DND-41 (cell line): ENCODE measurements at regions not wholly inside any gene's neighbourhood (a gene's known extent, or its start where the extent isn't known, plus 50 kb on each side); places are given as distances from the start of the nearest gene placed in this dataset.

ENCODE experiments used
- EZH2 ChIP-seq: IDR thresholded peaks from 3 replicates; pipeline ENCODE4 v1.6.1; 2012; ENCODE audit warnings: borderline replicate concordance, low read depth, mild to moderate bottlenecking, moderate library complexity, low read length, inconsistent platforms; ENCODE audit not compliant: severe bottlenecking
- TF ChIP-seq, protein P1 (sequence below): IDR thresholded peaks from 2 replicates; pipeline ENCODE4 v1.5.1; 2012; ENCODE audit warnings: borderline replicate concordance, low read length, moderate library complexity, mild to moderate bottlenecking; ENCODE audit not compliant: poor library complexity, severe bottlenecking; ENCODE audit errors: extremely low read depth

- TF ChIP-seq, protein P1, sequence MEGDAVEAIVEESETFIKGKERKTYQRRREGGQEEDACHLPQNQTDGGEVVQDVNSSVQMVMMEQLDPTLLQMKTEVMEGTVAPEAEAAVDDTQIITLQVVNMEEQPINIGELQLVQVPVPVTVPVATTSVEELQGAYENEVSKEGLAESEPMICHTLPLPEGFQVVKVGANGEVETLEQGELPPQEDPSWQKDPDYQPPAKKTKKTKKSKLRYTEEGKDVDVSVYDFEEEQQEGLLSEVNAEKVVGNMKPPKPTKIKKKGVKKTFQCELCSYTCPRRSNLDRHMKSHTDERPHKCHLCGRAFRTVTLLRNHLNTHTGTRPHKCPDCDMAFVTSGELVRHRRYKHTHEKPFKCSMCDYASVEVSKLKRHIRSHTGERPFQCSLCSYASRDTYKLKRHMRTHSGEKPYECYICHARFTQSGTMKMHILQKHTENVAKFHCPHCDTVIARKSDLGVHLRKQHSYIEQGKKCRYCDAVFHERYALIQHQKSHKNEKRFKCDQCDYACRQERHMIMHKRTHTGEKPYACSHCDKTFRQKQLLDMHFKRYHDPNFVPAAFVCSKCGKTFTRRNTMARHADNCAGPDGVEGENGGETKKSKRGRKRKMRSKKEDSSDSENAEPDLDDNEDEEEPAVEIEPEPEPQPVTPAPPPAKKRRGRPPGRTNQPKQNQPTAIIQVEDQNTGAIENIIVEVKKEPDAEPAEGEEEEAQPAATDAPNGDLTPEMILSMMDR = no peak
- TF ChIP-seq EZH2 = no peak
Measured at GRCh38 chrX:138018145-138018799, 452.3 kb downstream of the ZIC3 start.
